Endodermal cell (in vitro differentiated cells): ENCODE measurements at regions not wholly inside any gene's neighbourhood (a gene's known extent, or its start where the extent isn't known, plus 50 kb on each side); places are given as distances from the start of the nearest gene placed in this dataset.

Source experiments
- DNase-seq: peaks from one replicate; pipeline ENCODE4 v3.0.0-alpha.2; 2017
- H3K27ac ChIP-seq: 2 replicates; pipeline ENCODE4 v1.5.1; 2013; ENCODE audit warnings: mild to moderate bottlenecking, low read depth, low read length, moderate library complexity
- H3K27me3 ChIP-seq: 2 replicates; pipeline ENCODE4 v1.6.1; 2013; ENCODE audit warnings: mild to moderate bottlenecking, low read length, moderate library complexity; ENCODE audit not compliant: insufficient read depth, control insufficient read depth, poor library complexity, severe bottlenecking
- H3K36me3 ChIP-seq: 2 replicates; pipeline ENCODE4 v1.7.0; 2013; ENCODE audit warnings: mild to moderate bottlenecking, low read length, moderate library complexity; ENCODE audit not compliant: control insufficient read depth, insufficient read depth
- H3K4me1 ChIP-seq: one replicate; pipeline ENCODE4 v1.7.0; 2013; ENCODE audit warnings: low read length; ENCODE audit not compliant: control insufficient read depth, insufficient read depth
- H3K4me3 ChIP-seq: 2 replicates; pipeline ENCODE4 v1.5.1; 2013; ENCODE audit warnings: mild to moderate bottlenecking, low read length, moderate library complexity
- H3K9ac ChIP-seq: 2 replicates; pipeline ENCODE4 v1.6.1; 2013; ENCODE audit warnings: mild to moderate bottlenecking, low read length, moderate library complexity; ENCODE audit not compliant: poor library complexity, severe bottlenecking; ENCODE audit errors: extremely low read depth
- H3K9me3 ChIP-seq: 2 replicates; pipeline ENCODE4 v1.6.1; 2013; ENCODE audit warnings: mild to moderate bottlenecking, low read length, moderate library complexity; ENCODE audit not compliant: control insufficient read depth
- H3K27ac Mint-ChIP-seq: 2 replicates; pipeline ENCODE4 v1.8.0; 2020; ENCODE audit warnings: mixed read lengths
- H3K27me3 Mint-ChIP-seq: 2 replicates; pipeline ENCODE4 v1.8.0; 2021; ENCODE audit warnings: mild to moderate bottlenecking, mixed read lengths; ENCODE audit not compliant: insufficient read depth
- H3K36me3 Mint-ChIP-seq: 2 replicates; pipeline ENCODE4 v1.8.0; 2020; ENCODE audit warnings: low read depth, mixed read lengths
- H3K4me1 Mint-ChIP-seq: 2 replicates; pipeline ENCODE4 v1.8.0; 2020; ENCODE audit warnings: mixed read lengths
- H3K4me3 Mint-ChIP-seq: 2 replicates; pipeline ENCODE4 v1.8.0; 2020; ENCODE audit warnings: mild to moderate bottlenecking, moderate library complexity, mixed read lengths
- H3K9me3 Mint-ChIP-seq: 2 replicates; pipeline ENCODE4 v1.8.0; 2020; ENCODE audit warnings: mild to moderate bottlenecking, mixed read lengths
- CTCF ChIP-seq: fragments of 200-600 bp; sonication (generic); conservative IDR thresholded peaks from 2 replicates; pipeline ENCODE4 v1.5.0; 2021; ENCODE audit warnings: antibody characterized with exemption, mild to moderate bottlenecking
- WGBS, 2 experiments: methylation state at CpG; one replicate each; pipeline versions ENCODE4 v1.1.5 to v1.1.7; 2013; ENCODE audit warnings: missing lambda C conversion rate in 2 of 2, mixed read lengths in 1 of 2; ENCODE audit not compliant: insufficient coverage in 1 of 2, insufficient read length in 1 of 2; 5-methylcytosine and 5-hydroxymethylcytosine counted together

DNA sequence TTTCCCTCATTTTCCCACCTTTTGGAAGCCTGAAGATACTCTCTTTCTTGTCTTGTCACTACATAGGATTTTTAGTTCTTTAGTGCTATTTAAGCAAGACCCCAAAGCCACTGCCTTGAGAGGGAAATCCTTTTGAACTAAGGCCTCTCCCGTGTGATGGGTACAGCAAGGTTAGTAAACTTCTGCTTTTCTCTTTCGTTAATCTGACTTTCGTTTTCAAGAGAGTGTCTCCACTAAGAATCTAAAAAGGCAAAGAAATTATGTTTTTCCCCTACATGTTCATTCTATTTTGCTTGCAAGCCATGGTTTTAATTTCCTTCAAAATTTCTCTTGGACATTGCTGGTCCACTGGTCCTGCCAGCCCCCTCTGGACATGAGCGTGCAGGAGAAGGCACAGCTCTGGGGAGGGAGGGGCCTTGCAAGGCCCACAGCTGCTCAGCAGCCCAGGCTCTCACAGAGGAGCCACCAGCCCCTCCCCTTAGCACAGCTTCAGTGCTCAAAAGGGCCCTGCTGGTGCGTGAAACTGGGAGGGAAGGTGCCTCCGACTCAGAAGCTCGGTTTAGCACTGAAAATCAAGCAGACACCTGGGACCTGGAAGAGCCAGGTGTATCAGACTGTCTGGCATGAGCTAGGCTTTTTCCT lies 210.9 kb upstream of the GALNT2 start:
- Mint-ChIP-seq H3K27ac (no peak overlapping the region), H3K4me1 (peaks cover 4% of the 10 kb centered on the region), H3K4me3 (no peak overlapping the region), H3K27me3 (peaks cover 2% of the 10 kb centered on the region), H3K9me3 (no peaks in the 10 kb centered on the region), H3K36me3 (no peaks in the 10 kb centered on the region)
- Histone ChIP-seq H3K36me3 (no peaks in the 10 kb centered on the region), H3K4me3 (no peak overlapping the region), H3K27ac (no peak overlapping the region), H3K4me1 (no peaks in the 10 kb centered on the region), H3K9ac (no peak overlapping the region), H3K27me3 (no peaks in the 10 kb centered on the region), H3K9me3 (no peaks in the 10 kb centered on the region)
- no peak for TF ChIP-seq CTCF
- no peak for DNase-seq
- WGBS, 2 experiments, result 83 to 93% methylated on average over 4 to 7 of the region's 7 CpGs

GRCh38 chr1:229857585-229857984 lies 209.5 kb upstream of the GALNT2 start:
- H3K9ac ChIP-seq, result no peak overlapping the region
- Mint-ChIP-seq H3K9me3 (no peaks in the 10 kb centered on the region), H3K4me1 (peaks cover 10% of the 10 kb centered on the region), H3K4me3 (no peak overlapping the region), H3K27me3 (no peaks in the 10 kb centered on the region), H3K36me3 (no peaks in the 10 kb centered on the region), H3K27ac (no peak overlapping the region)
- WGBS, 2 experiments, result 85 to 100% methylated on average over 2 to 4 of the region's 4 CpGs
- TF ChIP-seq CTCF, result no peak
- no peaks in the 10 kb centered on the region for H3K9me3 ChIP-seq
- no peaks in the 10 kb centered on the region for H3K4me1 ChIP-seq
- no peaks in the 10 kb centered on the region for H3K27me3 ChIP-seq
- H3K27ac ChIP-seq, result no peak overlapping the region
- DNase-seq, result no peak
- no peak overlapping the region for H3K4me3 ChIP-seq
- no peaks in the 10 kb centered on the region for H3K36me3 ChIP-seq

DNA sequence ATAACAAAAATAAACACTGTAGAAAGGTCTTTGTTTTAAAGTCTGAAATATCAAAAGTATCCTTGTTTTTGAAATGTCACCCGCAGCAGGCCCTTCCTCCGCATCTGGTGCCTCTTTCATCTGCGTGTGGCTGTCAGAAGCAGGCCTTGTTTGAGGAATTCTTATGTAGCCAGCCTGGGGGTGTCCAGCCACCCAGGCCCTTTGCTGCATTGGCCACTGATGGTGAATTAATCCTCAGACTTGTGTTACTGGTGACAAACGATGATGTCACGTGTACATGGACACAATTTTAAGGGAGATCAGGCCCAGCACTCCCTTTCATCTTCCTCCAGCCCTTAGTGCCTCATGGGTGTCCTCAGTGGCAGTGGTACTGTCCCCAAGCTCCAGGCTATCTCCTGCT lies 208.0 kb upstream of the GALNT2 start:
- Histone ChIP-seq H3K27ac (no peak overlapping the region), H3K27me3 (no peaks in the 10 kb centered on the region), H3K4me3 (no peak overlapping the region), H3K9me3 (no peaks in the 10 kb centered on the region), H3K9ac (no peak overlapping the region), H3K36me3 (no peaks in the 10 kb centered on the region), H3K4me1 (no peaks in the 10 kb centered on the region)
- Mint-ChIP-seq H3K27me3 (no peaks in the 10 kb centered on the region), H3K36me3 (no peaks in the 10 kb centered on the region), H3K27ac (no peak overlapping the region), H3K4me3 (no peak overlapping the region), H3K4me1 (peaks cover 10% of the 10 kb centered on the region), H3K9me3 (no peaks in the 10 kb centered on the region)
- DNase-seq, result no peak
- no peak for TF ChIP-seq CTCF
- WGBS, 2 experiments, result 88 to 93% methylated on average over 5 of the region's 5 CpGs
